Psoas muscle (tissue), 7 donors: ENCODE measurements at regions not wholly inside any gene's neighbourhood (a gene's known extent, or its start where the extent isn't known, plus 50 kb on each side); places are given as distances from the start of the nearest gene placed in this dataset.

Source experiments
- ATAC-seq, 4 donors: fragments of 200-7000 bp; cut with Tn5 transposase; one replicate each; pipeline ENCODE4 v1.9.1; 2020; ENCODE audit warnings: moderate library complexity in 3 of 4, mild to moderate bottlenecking in 2 of 4
- DNase-seq, 2 donors: peaks; one replicate each; pipeline ENCODE4 v3.0.0-alpha.2; 2020
- H3K27ac ChIP-seq: fragments of 200-600 bp; one replicate; pipeline ENCODE4 v1.8.0; 2022
- H3K27me3 ChIP-seq, 3 donors: fragments of 200-600 bp in 1 of 3; one replicate each; pipeline versions ENCODE4 v1.6.1 to v1.8.0; 2013 to 2022; ENCODE audit warnings: low read length in 2 of 3, mild to moderate bottlenecking in 2 of 3, moderate library complexity in 1 of 3; ENCODE audit not compliant: insufficient read depth in 3 of 3
- H3K36me3 ChIP-seq, 2 donors: fragments of 200-600 bp in 1 of 2; one replicate each; pipeline versions ENCODE4 v1.6.1 to v1.8.0; 2013 to 2022; ENCODE audit warnings: low read depth in 1 of 2, mild to moderate bottlenecking in 1 of 2, moderate library complexity in 1 of 2; ENCODE audit not compliant: insufficient read depth in 1 of 2
- H3K4me1 ChIP-seq: fragments of 200-600 bp; one replicate; pipeline ENCODE4 v1.8.0; 2022
- H3K4me3 ChIP-seq: fragments of 200-600 bp; one replicate; pipeline ENCODE4 v1.8.0; 2022; ENCODE audit warnings: mild to moderate bottlenecking
- H3K9me3 ChIP-seq: fragments of 200-600 bp; one replicate; pipeline ENCODE4 v1.8.0; 2022
- CTCF ChIP-seq: fragments of 200-600 bp; IDR thresholded peaks from one replicate; pipeline ENCODE4 v1.8.0; 2022; ENCODE audit warnings: antibody characterized with exemption
- WGBS, 3 donors: extraction: QIAGEN DNeasy Blood & Tissue Kit; methylation state at CpG; one replicate each; pipeline versions ENCODE4 v1.1.6 to v1.1.7; 2013; 5-methylcytosine and 5-hydroxymethylcytosine counted together
- intact Hi-C, 2 donors: fragments of 100-400 bp; cut with DNase I; formaldehyde crosslinking; loops; one replicate each; pipeline versions ENCODE4 v1.11.0 to v1.14.2; 2022
- donor health status: healthy with polysubstance abuse.
- donor health status: DM: no; HTN: no; CAD: no; lungs with moderate emphysema.
- donor health status: Bipolar disorder and iron deficiency.
- donor health status: healthy.
- donor health status: DM: yes; HTN: yes; CAD: no.
- donor health status: DM: no; HTN: no; CAD: no.
- donor health status: DM: yes; HTN: yes; CAD: no.

- H3K36me3 ChIP-seq = no peaks in the 10 kb centered on the region
- TF ChIP-seq CTCF = no peak
- WGBS, 3 donors = 82 to 92% (median 89%) methylated on average over 14 to 15 of the region's 15 CpGs
- intact Hi-C loops = no loop called here
- no peak overlapping the region for H3K4me3 ChIP-seq
- DNase-seq = no peak
- no peaks in the 10 kb centered on the region for H3K9me3 ChIP-seq
- no peaks in the 10 kb centered on the region for H3K4me1 ChIP-seq
- no peak overlapping the region for H3K27ac ChIP-seq
- no peaks in the 10 kb centered on the region for H3K27me3 ChIP-seq
- no peak for ATAC-seq
Measured at GRCh38 chr15:69908590-69909420, 188.9 kb downstream of the TLE3 start.

- H3K27ac ChIP-seq = no peak overlapping the region
- no peak for DNase-seq
- no peak for ATAC-seq
- WGBS, 3 donors = 75 to 82% (median 80%) methylated on average over 7 of the region's 7 CpGs
- no peak overlapping the region for H3K4me3 ChIP-seq
- H3K4me1 ChIP-seq = no peaks in the 10 kb centered on the region
- TF ChIP-seq CTCF = no peak
- intact Hi-C loops = no loop called here
- H3K36me3 ChIP-seq = no peaks in the 10 kb centered on the region
- H3K27me3 ChIP-seq = no peaks in the 10 kb centered on the region
- H3K9me3 ChIP-seq = no peaks in the 10 kb centered on the region
Measured at GRCh38 chr15:69909719-69910444, 187.8 kb downstream of the TLE3 start.

GRCh38 chr15:69910514-69910913 is 187.2 kb downstream of the TLE3 start:
- Histone ChIP-seq H3K27ac (no peak overlapping the region), H3K36me3 (no peaks in the 10 kb centered on the region), H3K9me3 (no peaks in the 10 kb centered on the region), H3K4me1 (no peaks in the 10 kb centered on the region), H3K27me3 (no peaks in the 10 kb centered on the region), H3K4me3 (no peak overlapping the region)
- no peak for TF ChIP-seq CTCF
- ATAC-seq = no peak
- 79 to 80% (median 80%) methylated on average over 2 of the region's 2 CpGs for WGBS, 3 donors
- no peak for DNase-seq
- intact Hi-C loops = no loop called here

GRCh38 chr15:69912116-69912515 is 185.6 kb downstream of the TLE3 start:
- Histone ChIP-seq H3K4me3 (no peak overlapping the region), H3K4me1 (no peaks in the 10 kb centered on the region), H3K27ac (no peak overlapping the region), H3K27me3 (no peaks in the 10 kb centered on the region), H3K36me3 (no peaks in the 10 kb centered on the region), H3K9me3 (no peaks in the 10 kb centered on the region)
- intact Hi-C loops = no loop called here
- 82 to 92% (median 89%) methylated on average over 3 of the region's 3 CpGs for WGBS, 3 donors
- ATAC-seq (no peak), DNase-seq (no peak)
- TF ChIP-seq CTCF = no peak
